Esophagus squamous epithelium (tissue), 4 donors: ENCODE measurements at regions not wholly inside any gene's neighbourhood (a gene's known extent, or its start where the extent isn't known, plus 50 kb on each side); places are given as distances from the start of the nearest gene placed in this dataset.

ENCODE experiments used
- POLR2A ChIP-seq, 4 donors: fragments of 450-650 bp; IDR thresholded peaks; one replicate each; pipeline ENCODE4 v1.6.1; 2017; ENCODE audit warnings: antibody characterized with exemption in 4 of 4, mild to moderate bottlenecking in 4 of 4, moderate library complexity in 3 of 4
- TF ChIP-seq, protein P1 (sequence below), 6 experiments: fragments of 450-650 bp in 4 of 6; fragments of 200-600 bp in 2 of 6; sonication (generic) in 2 of 6; IDR thresholded peaks; one replicate each; pipeline ENCODE4 v1.5.1; 2016 to 2019; ENCODE audit warnings: antibody characterized with exemption in 6 of 6, mild to moderate bottlenecking in 4 of 6, moderate library complexity in 4 of 6

DNA sequence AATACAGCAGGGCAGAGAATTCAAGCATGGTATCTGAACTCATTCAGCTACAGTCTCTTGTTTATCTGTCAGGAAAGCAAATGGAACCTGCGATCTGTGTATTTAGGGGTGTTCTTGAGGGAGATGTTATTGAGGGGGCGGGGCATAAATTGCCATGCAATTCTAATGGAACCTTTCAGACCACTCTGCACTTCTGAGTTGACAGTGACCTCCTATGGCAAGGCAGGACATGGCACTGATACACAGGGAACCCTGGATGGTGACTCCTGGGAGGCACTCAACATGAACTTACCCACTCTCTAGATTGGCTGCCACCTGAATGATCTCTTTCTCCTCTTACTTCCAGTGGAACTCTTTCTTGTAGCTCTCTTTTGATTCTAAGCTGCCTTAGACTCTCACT lies 787.3 kb downstream of the VRK1 start:
- TF ChIP-seq, protein P1, sequence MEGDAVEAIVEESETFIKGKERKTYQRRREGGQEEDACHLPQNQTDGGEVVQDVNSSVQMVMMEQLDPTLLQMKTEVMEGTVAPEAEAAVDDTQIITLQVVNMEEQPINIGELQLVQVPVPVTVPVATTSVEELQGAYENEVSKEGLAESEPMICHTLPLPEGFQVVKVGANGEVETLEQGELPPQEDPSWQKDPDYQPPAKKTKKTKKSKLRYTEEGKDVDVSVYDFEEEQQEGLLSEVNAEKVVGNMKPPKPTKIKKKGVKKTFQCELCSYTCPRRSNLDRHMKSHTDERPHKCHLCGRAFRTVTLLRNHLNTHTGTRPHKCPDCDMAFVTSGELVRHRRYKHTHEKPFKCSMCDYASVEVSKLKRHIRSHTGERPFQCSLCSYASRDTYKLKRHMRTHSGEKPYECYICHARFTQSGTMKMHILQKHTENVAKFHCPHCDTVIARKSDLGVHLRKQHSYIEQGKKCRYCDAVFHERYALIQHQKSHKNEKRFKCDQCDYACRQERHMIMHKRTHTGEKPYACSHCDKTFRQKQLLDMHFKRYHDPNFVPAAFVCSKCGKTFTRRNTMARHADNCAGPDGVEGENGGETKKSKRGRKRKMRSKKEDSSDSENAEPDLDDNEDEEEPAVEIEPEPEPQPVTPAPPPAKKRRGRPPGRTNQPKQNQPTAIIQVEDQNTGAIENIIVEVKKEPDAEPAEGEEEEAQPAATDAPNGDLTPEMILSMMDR (IDR thresholded peaks at IDR 0.05) = peak in 2 of 6 experiments; percentile 18 to 30
- no peak for TF ChIP-seq POLR2A (IDR thresholded peaks at IDR 0.05)
